ENCODE measurements at regions not wholly inside any gene's neighbourhood (a gene's known extent, or its start where the extent isn't known, plus 50 kb on each side); places are given as distances from the start of the nearest gene placed in this dataset.

- DNase-seq (ENCODE audit: low read depth in 3 of 3, low spot score in 2 of 3), result no peak
Measured at GRCh38 chr2:116645155-116645554, 1169.3 kb upstream of the DDX18 start.

- DNase-seq (ENCODE audit: low read depth in 3 of 3, low spot score in 2 of 3), result no peak
Measured at GRCh38 chr2:116668691-116669090, 1145.8 kb upstream of the DDX18 start.

- DNase-seq (ENCODE audit: low read depth in 3 of 3, low spot score in 2 of 3), result no peak
Measured at GRCh38 chr2:116669782-116670181, 1144.7 kb upstream of the DDX18 start.

- DNase-seq (ENCODE audit: low read depth in 3 of 3, low spot score in 2 of 3), result no peak
Measured at GRCh38 chr2:116674188-116674587, 1140.3 kb upstream of the DDX18 start.

GRCh38 chr2:116676776-116677175, 1137.7 kb upstream of the DDX18 start:
- DNase-seq (ENCODE audit: low read depth in 3 of 3, low spot score in 2 of 3), result no peak

- DNase-seq (ENCODE audit: low read depth in 3 of 3, low spot score in 2 of 3), result no peak
Measured at GRCh38 chr2:116680256-116680936, 1134.1 kb upstream of the DDX18 start.

GRCh38 chr2:116687371-116687770, 1127.1 kb upstream of the DDX18 start:
- DNase-seq (ENCODE audit: low read depth in 3 of 3, low spot score in 2 of 3), result no peak

- DNase-seq (ENCODE audit: low read depth in 3 of 3, low spot score in 2 of 3), result no peak
Measured at GRCh38 chr2:116692988-116693387, 1121.5 kb upstream of the DDX18 start.

GRCh38 chr2:116696223-116696622, 1118.3 kb upstream of the DDX18 start:
- no peak for DNase-seq (ENCODE audit: low read depth in 3 of 3, low spot score in 2 of 3)

GRCh38 chr2:116696903-116697302, 1117.6 kb upstream of the DDX18 start:
- DNase-seq (ENCODE audit: low read depth in 3 of 3, low spot score in 2 of 3), result no peak

- DNase-seq (ENCODE audit: low read depth in 3 of 3, low spot score in 2 of 3), result no peak
Measured at GRCh38 chr2:116706396-116706795, 1108.1 kb upstream of the DDX18 start.

- no peak for DNase-seq (ENCODE audit: low read depth in 3 of 3, low spot score in 2 of 3)
Measured at GRCh38 chr2:116716038-116716437, 1098.5 kb upstream of the DDX18 start.

- DNase-seq (ENCODE audit: low read depth in 3 of 3, low spot score in 2 of 3), result no peak
Measured at GRCh38 chr2:116716444-116716843, 1098.0 kb upstream of the DDX18 start.

- no peak for DNase-seq (ENCODE audit: low read depth in 3 of 3, low spot score in 2 of 3)
Measured at GRCh38 chr2:116717832-116718231, 1096.7 kb upstream of the DDX18 start.

- no peak for DNase-seq (ENCODE audit: low read depth in 3 of 3, low spot score in 2 of 3)
Measured at GRCh38 chr2:116718451-116718850, 1096.0 kb upstream of the DDX18 start.

GRCh38 chr2:116719836-116720235, 1094.7 kb upstream of the DDX18 start:
- DNase-seq (ENCODE audit: low read depth in 3 of 3, low spot score in 2 of 3), result no peak

GRCh38 chr2:116724550-116724949, 1089.9 kb upstream of the DDX18 start:
- no peak for DNase-seq (ENCODE audit: low read depth in 3 of 3, low spot score in 2 of 3)

- DNase-seq (ENCODE audit: low read depth in 3 of 3, low spot score in 2 of 3), result no peak
Measured at GRCh38 chr2:116732322-116732721, 1082.2 kb upstream of the DDX18 start.

- no peak for DNase-seq (ENCODE audit: low read depth in 3 of 3, low spot score in 2 of 3)
Measured at GRCh38 chr2:116733699-116734098, 1080.8 kb upstream of the DDX18 start.

GRCh38 chr2:116737951-116738350, 1076.5 kb upstream of the DDX18 start:
- DNase-seq (ENCODE audit: low read depth in 3 of 3, low spot score in 2 of 3), result no peak

GRCh38 chr2:116747103-116747502, 1067.4 kb upstream of the DDX18 start:
- no peak for DNase-seq (ENCODE audit: low read depth in 3 of 3, low spot score in 2 of 3)

GRCh38 chr2:116749994-116750393, 1064.5 kb upstream of the DDX18 start:
- DNase-seq (ENCODE audit: low read depth in 3 of 3, low spot score in 2 of 3), result no peak
